ENCODE measurements at regions not wholly inside any gene's neighbourhood (a gene's known extent, or its start where the extent isn't known, plus 50 kb on each side); places are given as distances from the start of the nearest gene placed in this dataset.

DNA sequence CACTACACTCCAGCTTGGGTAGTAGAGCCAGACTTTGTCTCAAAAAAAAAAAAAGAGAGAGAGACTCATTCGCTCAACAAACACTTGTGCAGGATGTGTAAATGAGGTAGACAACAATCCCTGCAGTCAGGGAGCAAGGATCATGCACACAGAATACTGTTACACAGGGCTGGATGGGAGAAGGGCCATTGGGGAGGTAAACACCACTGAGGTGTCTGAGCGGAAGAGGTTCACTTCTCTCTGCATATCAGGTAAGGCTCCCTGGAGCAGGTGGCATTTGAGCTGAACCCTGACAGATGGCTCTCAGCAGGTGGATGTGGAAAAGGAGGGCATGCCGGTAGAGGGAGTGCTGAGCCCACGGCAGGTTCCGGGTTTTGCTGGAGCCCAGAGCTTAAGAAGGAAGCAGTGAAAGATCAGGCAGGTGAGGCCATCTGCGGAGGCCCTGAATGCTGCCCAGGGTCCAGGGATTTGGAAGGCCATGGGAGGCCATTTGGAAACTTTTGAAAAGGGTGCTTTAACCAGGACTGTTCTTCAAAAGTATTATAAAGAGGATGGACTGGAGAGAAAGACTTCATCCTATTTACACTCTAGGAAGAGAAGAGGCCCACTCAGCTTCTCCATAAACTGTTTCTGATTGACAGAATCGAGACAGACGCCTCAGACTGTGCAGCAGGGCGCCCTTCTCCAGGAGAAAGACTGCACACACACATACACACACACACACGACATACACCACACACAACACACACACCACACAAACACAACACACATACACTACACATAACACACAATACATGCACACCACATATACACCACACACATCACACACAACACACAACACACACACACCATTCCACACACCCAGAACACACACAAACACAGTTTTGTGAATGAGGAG, 199.4 kb downstream of the USP12 start:
- CTCF ChIA-PET = interaction anchor here (0.6 to 2.8 kb wide), 13 partner anchors 8 to 453 kb away, joined by 3 to 30 read pairs (median 6); no protein-coding TSS in a partner anchor
- Histone ChIP-seq H3K36me3 (ENCODE audit: control insufficient read depth, insufficient read depth, low read length) (no peaks in the 10 kb centered on the region), H3K4me1 (peaks cover 79% of the 10 kb centered on the region), H3K9me3 (no peaks in the 10 kb centered on the region), H3K4me3 (ENCODE audit: low read depth, low read length) (no peak overlapping the region), H3K27me3 (replicated peaks; ENCODE audit: control insufficient read depth, insufficient read depth, low read length) (no peaks in the 10 kb centered on the region)
- Mint-ChIP-seq H3K4me1 (ENCODE audit: low read depth, unreplicated experiment) (peaks cover 72% of the 10 kb centered on the region), H3K27me3 (ENCODE audit: insufficient read depth, unreplicated experiment) (no peaks in the 10 kb centered on the region), H3K36me3 (ENCODE audit: insufficient read depth, unreplicated experiment) (peaks cover 25% of the 10 kb centered on the region), H3K9me3 (ENCODE audit: unreplicated experiment) (peaks cover 9% of the 10 kb centered on the region), H3K4me3 (ENCODE audit: unreplicated experiment) (peak overlapping the region; percentile 5), H3K27ac (ENCODE audit: unreplicated experiment) (peak overlapping the region; percentile 60)
- no TSS peak for BruUV-seq (replicated peaks)
- TF ChIP-seq, protein P1, sequence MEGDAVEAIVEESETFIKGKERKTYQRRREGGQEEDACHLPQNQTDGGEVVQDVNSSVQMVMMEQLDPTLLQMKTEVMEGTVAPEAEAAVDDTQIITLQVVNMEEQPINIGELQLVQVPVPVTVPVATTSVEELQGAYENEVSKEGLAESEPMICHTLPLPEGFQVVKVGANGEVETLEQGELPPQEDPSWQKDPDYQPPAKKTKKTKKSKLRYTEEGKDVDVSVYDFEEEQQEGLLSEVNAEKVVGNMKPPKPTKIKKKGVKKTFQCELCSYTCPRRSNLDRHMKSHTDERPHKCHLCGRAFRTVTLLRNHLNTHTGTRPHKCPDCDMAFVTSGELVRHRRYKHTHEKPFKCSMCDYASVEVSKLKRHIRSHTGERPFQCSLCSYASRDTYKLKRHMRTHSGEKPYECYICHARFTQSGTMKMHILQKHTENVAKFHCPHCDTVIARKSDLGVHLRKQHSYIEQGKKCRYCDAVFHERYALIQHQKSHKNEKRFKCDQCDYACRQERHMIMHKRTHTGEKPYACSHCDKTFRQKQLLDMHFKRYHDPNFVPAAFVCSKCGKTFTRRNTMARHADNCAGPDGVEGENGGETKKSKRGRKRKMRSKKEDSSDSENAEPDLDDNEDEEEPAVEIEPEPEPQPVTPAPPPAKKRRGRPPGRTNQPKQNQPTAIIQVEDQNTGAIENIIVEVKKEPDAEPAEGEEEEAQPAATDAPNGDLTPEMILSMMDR (IDR thresholded peaks at IDR 0.05; ENCODE audit: insufficient read depth in 1 of 2, low read depth in 1 of 2, low read length in 1 of 2, severe bottlenecking in 1 of 2, unreplicated experiment in 1 of 2) = peak; percentile 45 to 79
- intact Hi-C loops (cut with micrococcal nuclease; ENCODE audit: unreplicated experiment) = no loop called here
- DNase-seq = peak; percentile 76 to 81
- POLR2A ChIA-PET = interaction anchor here (1.3 to 2.1 kb wide), 2 partner anchors 11 to 15 kb away, joined by 8 to 12 read pairs; no protein-coding TSS in a partner anchor

DNA sequence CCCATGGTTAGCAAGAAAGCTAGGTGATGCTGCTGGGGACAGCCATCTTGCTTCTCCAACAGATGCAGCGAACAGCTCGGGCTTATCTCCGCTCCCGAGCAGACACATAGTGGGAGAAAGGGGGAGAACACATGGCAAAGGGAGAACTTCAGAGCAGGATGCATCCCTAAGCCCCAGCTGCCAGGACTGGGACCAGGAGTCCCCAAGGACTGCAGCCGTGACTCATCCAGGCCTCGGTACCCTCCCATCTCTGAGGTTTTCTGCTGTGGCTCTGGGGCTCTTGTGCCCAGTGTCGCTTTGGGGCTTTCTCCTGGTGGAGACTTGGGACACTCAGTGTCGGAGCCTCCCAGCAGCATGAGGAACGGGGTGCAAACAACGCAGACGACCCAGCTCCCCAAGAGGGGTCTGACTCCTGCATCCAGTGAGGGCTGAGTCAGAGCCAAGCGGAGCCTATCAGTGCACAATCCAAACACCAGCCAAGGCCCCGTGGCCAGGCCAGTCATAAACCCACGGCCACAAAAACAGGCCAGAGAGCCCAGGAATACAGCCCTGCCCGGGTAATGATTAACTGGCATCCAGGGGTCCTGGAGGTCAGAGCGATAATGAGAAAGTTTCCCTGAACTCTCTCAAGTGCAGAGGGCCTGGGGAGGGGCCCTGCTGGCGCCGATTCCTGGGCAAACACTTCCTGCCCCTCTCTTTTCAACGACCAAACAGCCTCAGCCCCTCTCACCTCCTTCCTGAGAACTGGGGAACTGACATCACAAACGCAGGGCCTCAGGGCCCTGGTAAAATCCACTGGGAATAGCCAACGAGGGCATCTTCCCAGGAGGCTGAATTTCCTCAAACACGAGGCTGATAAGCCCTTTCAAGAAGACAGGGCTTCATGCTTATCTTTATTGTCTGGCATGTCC, 202.9 kb downstream of the USP12 start:
- H3K4me3 Mint-ChIP-seq (ENCODE audit: unreplicated experiment) = peak overlapping the region; percentile 48

More for the DNA sequence above, 202.9 kb downstream of the USP12 start:
- peak; percentile 95 to 97 for DNase-seq
- Histone ChIP-seq H3K4me3 (ENCODE audit: low read depth, low read length) (no peak overlapping the region), H3K36me3 (ENCODE audit: control insufficient read depth, insufficient read depth, low read length) (no peaks in the 10 kb centered on the region), H3K4me1 (peaks cover 76% of the 10 kb centered on the region), H3K9me3 (no peaks in the 10 kb centered on the region), H3K27me3 (replicated peaks; ENCODE audit: control insufficient read depth, insufficient read depth, low read length) (no peaks in the 10 kb centered on the region)
- peaks cover 9% of the 10 kb centered on the region for H3K9me3 Mint-ChIP-seq (ENCODE audit: unreplicated experiment)
- TF ChIP-seq, protein P1 (IDR thresholded peaks at IDR 0.05; ENCODE audit: insufficient read depth in 1 of 2, low read depth in 1 of 2, low read length in 1 of 2, severe bottlenecking in 1 of 2, unreplicated experiment in 1 of 2) = no peak
- no peaks in the 10 kb centered on the region for H3K27me3 Mint-ChIP-seq (ENCODE audit: insufficient read depth, unreplicated experiment)
- CTCF ChIA-PET = interaction anchor here (0.7 to 1.7 kb wide), 5 partner anchors 14 to 393 kb away, joined by 3 to 6 read pairs (median 4); no protein-coding TSS in a partner anchor
- H3K27ac Mint-ChIP-seq (ENCODE audit: unreplicated experiment) = peak overlapping the region; percentile 92
- H3K4me1 Mint-ChIP-seq (ENCODE audit: low read depth, unreplicated experiment) = peaks cover 80% of the 10 kb centered on the region
- POLR2A ChIA-PET = interaction anchor here (1.0 to 2.0 kb wide), 4 partner anchors 11 to 17 kb away, joined by 3 to 7 read pairs (median 5); no protein-coding TSS in a partner anchor
- TSS peak; percentile 83 for BruUV-seq (replicated peaks)
- intact Hi-C loops (cut with micrococcal nuclease; ENCODE audit: unreplicated experiment) = loop anchor here (1.0 to 10.0 kb wide), 5 partner anchors 10 to 656 kb away; partner anchors contain the start of genes LNX2 and POLR1D
- peaks cover 25% of the 10 kb centered on the region for H3K36me3 Mint-ChIP-seq (ENCODE audit: insufficient read depth, unreplicated experiment)
